NCI-H2029 (cell line): ENCODE measurements at regions not wholly inside any gene's neighbourhood (a gene's known extent, or its start where the extent isn't known, plus 50 kb on each side); places are given as distances from the start of the nearest gene placed in this dataset.
A peak's percentile ranks its signal among the peaks of the same experiment; 100 is the strongest.

Source experiments
- DNase-seq: peaks from one replicate; lab custom pipeline; 2025; lab: John Stamatoyannopoulos, UW

DNA sequence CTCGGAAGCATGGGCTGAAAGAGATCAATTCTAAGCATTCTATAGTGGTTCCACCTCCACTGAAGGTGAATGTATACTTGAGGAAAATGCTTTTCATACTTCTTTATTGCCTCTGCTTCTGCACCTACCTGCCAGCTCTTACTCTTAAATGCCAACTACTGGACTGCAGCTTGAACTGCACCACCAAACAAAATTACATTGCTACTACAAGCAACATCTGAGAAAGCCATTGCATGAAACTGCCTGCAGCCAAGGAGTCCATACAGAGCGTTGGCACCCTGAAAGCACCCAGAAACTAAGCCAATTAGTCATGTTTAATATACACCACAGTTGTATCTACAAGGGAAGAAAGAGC, 440.9 kb downstream of the BTBD3 start:
- no peak for DNase-seq

DNA sequence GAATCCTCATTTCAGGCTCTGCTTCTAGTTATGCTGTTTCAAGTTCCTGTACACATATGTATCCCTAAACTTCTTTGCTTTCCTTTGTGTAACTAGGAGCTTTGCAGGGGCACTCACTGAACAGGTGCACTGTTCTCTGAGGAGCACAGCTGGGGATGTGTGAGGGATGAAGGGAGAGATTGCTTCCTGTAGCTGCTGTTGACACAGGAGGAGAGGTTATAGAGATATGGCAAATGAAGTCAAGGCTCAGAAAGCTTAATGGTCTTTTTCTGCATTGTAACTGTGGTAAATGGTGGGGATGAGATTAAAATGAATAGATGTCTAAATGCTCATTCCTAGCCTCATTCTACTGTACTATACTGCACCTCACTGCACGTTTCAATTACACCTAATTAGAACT, 454.3 kb downstream of the BTBD3 start:
- DNase-seq: peak; percentile 73

DNA sequence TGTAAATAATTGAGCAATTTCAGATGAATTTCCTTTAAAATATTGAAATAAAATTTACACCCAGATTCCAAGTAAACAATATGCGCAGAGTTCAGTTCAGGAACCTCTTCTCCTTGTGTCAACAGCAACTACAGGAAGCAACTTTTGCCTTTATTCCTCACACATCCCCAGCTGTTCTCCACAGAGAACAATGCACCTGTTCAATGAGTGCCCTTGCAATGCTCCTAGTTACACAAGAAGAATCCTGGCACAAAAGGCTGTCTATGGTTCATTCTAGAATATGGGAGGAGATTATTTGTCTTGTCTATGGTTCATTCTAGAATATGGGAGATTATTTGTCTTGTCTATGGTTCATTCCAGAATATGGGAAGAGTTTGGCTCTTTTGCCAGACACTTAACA, 454.9 kb downstream of the BTBD3 start:
- peak; percentile 81 for DNase-seq

DNA sequence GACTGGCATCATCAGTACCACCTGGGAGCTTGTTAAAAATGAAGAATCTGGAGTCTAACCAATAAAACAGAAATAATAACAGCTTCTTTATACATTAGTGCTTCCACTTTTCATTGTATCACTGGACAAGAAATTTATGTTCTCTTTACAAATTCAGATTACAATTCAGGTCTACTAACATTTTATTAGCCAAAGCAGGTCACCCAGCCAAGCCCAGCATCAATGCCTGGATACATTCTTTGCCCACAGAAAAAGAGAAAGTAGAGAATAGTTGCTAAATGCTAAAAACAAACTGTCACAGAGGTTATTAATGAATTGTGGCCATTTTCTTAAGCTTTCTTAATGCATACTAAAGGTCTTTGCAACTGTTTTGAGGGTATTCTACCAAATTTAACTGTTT, 458.3 kb downstream of the BTBD3 start:
- no peak for DNase-seq

DNA sequence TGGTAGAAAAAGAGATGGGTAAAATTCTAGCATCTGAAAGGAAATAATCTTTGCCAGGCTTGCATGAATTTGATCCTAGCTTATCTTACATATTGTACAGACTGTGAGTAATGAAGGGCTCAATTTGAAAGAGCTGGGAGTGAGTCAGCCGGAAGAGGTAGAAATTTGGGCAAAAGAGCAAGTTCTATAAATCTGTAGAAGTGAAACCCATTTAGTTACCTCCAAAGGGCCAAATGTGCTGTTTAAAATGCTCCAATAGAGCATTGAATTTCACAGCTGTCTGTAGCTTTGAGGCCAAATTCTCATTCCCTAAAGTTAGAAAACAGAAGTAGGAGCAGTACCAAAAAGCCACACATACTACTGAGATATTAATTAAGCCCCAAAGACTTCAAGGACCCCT, 466.1 kb downstream of the BTBD3 start:
- no peak for DNase-seq

DNA sequence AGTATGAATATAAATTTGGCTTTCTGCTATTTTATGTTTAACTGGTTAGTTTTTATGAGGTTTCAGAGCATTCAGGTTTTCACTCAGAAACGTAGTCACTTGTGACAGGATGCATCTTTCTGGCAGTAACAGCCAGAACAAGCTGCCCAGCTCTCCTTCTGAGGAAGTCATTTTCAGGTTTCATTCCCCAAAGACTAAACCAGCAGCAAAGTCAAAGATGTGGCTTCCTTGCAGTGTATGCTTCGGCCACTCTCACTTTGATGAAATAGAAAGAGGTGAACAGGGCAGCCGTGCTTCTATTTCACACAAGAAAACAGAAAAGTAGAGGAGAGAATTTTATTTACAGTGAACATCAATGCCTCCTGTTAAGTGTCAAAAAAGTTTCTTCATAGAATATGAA, 469.1 kb downstream of the BTBD3 start:
- DNase-seq: no peak

DNA sequence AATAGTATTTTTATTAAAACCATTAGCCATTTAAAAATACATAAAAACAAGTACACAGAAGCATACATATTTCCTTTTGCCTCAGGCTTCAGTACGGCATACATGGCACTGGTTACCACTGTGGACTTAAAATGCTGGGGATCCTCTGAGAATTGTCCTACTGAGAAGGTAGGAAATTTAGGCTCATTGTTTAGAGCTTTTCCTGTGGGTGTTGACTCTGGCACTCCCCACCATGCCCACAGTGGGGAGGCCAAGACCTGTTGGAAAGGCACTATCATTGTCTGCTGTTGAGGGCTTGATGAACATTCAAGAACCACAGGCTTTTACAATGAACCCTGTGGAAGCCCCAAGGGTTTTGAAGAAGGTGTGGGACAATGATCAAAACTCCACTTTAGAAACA, 473.4 kb downstream of the BTBD3 start:
- DNase-seq: no peak

DNA sequence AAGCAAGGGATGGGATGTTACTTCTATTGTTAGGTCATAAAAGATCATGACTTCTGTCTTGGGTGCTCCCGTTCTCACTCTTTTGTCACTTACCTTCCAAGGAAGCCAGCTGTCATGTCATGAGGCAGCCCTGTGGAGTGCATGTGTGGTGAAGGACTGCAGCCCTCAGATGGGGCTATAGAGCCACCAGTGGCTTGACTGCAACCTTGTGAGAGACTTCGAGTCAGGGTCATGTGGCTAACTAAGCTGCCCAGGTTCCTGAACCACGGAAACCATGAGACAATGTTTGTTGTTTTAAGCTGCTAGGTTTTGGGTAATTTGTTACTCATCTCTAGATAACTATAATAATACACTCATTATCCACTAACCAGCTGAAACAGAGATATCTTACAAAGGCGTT, 477.1 kb downstream of the BTBD3 start:
- no peak for DNase-seq

DNA sequence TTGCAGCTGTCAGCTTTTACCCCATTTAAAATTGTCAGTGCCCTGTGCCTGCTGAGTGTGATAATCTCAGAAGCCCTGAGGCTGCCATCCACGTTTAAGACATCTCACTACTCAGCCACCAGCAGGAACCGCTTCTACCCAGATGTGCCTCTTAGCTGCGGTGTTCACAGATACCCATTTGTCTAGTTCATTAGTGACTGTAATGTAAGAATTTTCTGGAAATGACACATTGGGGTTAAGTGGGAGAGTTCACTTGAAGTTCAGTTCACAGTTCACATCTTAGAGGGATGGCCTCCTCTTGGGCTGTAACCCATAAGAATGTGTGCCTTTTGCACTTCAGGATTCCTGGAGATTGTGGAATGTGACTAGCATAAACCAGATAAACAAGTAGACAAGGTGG, 477.7 kb downstream of the BTBD3 start:
- no peak for DNase-seq

DNA sequence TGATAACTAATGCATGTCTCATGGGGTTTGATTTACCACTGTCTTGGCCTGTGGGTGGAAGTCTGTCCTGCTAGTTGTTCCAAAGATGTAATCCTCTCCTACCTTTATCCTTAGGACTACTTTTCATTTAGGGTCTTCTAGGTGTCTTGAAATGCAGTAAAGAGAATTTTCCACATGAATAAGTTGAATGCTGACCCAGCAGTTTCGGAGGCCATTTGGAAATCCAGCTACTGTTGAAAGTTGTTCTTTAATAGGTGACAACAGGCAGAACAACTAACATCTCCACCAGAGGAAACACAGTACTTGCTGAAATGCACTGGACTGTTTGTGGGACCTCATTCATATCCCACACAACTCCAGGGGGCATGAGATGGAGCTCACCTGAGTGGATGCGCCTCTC, 478.1 kb downstream of the BTBD3 start:
- DNase-seq: no peak

DNA sequence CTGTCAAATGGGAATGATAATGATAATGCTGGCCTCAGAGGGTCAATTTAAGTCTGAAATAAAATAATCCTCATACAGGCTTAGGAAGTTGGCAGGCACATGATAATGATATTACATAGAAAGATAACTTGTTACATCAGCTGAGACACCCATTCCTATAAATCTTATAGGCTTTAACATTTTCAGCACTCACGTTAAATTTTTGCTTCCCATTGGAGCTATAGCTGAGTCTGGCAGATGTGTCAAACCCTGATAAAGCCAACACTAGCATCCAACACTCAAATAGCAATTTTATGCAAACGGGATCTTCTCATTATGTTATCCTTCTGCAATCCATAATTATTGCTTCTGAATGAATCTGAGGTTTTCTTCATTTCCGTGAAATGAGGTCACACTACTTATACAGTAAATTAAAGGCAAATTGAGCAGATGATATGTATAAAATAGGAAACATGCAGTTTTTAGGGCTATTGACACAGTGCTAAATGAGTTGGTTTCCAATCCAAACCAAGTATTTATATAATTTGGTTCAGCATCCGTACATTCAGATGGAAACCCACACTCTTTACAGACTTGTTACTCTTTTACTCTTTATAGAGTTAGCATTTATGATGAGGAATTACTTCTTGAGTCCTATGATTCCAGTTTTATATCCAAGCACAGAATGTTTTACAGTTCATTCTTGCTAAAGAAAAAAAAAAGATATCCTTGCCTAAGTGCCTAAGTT, 481.6 kb downstream of the BTBD3 start:
- DNase-seq: no peak

DNA sequence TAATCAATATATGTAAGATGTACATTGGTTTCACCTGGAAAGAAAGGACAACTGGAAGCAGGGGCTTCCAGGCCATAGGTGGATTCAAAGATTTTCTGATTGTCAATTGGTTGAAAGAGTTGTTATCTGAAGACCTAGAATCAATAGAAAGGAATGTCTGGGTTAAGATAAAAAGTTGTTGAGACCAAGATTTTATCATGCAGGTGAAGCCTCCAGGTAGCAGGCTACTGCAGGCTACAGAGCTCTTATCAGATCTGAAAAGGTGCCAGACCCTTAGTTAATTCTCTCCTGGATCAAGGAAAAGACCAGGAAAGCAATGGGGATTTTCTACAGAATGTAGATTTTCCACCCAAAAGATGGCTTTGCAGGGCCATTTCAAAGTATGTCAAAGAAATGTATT, 487.2 kb downstream of the BTBD3 start:
- DNase-seq: no peak

DNA sequence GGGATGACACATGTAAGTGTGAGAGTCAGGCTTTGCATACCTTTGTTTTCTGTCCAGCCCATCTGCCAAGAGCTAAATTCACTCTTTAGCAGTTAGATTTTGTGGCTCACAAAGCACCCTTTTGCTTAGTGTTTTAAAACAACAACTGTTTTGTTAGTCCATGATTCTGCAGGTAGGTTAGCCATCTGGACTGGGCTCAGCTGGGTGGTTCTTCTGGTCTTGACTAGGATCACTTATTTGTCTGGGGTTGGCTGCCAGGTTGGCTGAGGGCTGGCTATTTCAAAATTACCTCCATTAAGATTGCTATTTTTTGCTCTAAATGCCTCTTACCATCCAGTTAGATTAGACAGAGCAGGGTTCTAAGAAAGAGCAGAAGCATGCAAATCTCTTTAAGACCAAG, 489.3 kb downstream of the BTBD3 start:
- DNase-seq: no peak

DNA sequence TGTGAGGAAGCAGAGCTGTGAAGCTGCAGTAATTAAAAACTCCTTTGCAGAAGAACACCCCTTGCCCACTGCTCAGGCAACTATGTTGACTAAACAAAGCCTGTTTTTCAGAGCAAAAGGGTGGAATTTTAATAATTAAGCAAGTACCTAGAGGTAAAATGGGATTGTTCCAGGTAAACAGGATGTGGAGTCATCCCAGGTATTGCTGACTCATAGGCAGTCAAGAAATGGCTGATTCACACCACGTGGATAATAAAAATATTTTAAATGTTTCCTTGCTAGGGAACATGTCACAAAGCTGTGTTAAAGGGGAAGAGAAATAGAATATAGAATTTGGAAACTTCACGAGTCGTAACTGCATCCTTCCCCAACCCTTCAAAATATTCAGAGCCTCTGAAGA, 491.8 kb downstream of the BTBD3 start:
- DNase-seq: no peak

DNA sequence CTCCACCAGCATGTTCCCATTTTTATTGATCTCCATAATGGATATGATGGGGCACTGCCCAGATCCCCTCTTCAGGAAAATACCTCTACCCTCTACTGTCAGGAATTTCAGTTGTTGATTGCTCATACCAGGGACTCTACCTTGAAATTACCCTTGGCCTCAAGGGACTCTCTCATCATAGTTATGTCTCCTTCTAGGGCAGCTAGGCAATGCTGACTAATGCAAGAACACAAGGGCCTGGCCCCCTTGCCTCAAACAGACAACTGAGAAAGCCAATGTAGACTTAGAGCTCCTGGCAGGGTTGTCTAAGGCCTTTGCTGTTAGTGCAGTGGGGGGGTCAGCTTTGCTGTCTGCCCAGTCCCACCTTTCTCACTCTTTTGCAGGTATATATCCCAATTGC, 493.1 kb downstream of the BTBD3 start:
- no peak for DNase-seq

DNA sequence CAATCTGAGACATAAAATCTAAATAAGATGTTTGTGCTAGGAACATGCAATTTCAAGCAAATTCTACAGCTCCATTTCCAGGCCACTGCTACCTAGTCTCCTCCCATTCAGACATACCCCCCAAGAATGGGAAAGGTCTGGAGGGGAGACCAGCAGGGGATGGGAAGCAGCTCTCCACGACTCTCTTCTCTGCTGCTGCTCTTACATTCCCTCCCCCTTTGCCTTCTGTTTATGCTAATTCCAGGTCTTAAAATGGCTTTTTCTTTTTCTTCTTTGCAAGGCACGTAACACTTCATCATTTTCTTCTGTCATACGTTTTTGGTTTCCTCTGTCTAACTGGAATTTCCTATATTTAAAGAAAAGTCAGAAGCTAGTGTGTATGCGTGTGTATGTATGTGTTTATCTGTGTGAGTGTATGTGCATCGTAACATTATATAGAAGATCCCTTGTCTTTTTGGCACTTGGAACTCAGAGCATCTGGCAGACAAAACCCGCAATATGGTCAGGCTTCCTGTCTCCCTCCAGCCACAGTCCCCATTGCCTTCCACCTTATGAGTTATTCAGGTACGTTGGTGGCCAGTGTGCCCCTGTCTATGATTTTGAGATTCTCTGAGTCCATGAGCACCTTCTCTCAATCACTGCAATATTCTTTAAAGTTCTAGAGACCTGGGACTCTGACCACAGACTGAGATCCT, 493.7 kb downstream of the BTBD3 start:
- DNase-seq: no peak

DNA sequence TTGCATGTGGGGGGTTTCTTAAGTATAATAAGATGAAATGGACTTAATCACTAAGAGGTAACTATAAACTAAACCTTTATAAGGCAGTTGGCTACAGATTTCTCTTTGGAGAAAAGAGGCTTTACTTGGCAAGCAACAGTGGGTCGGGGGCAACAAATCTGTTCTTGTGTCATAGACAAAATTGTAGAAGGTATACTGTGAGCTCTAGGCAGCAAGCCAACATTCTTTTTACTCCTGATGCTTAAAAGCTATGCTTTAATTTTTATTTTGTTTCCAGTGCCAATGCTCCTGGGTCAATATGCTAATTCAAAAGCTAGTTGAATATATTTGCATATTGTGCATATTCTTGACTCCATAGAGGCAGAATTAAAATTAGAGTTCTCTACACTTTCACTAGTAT, 495.4 kb downstream of the BTBD3 start:
- no peak for DNase-seq

DNA sequence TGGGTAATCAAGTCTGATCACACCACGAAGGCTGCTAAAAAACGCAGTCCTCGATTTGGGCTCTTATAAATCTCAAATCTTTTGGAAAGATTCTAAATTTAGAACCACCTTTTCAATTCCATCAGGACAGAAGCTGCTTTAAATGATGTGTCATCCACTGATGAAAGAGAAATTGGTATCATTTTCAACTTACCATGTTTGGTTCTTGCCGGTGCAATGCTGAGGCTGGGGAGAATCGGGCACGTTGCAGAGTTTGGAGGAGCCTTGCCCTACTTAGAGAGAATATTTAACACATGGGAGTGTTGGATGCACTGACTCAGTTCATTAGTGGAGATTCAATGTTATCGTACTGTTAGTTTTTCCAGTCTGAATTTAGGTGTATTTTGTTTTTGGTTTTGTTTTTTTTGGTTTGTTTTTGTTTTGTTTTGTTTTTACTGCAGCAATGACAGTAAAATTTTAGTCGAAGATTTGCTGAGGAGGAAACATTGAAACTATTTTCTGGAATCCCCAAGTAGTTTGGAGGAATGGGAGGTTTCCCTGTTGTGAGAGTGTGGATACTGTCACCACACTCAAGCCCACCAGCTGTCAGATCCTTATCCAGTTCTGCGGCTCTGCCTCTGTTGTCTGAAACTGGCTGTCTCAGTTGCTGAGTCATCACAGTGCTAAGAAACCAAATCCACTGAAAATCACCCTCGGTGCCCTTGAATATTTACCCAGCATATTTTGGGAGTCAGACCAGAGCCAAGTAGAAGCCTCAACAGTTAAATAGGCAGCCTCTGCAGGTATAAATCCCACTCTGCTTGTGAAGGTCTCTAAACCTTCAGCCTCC, 497.0 kb downstream of the BTBD3 start:
- no peak for DNase-seq

DNA sequence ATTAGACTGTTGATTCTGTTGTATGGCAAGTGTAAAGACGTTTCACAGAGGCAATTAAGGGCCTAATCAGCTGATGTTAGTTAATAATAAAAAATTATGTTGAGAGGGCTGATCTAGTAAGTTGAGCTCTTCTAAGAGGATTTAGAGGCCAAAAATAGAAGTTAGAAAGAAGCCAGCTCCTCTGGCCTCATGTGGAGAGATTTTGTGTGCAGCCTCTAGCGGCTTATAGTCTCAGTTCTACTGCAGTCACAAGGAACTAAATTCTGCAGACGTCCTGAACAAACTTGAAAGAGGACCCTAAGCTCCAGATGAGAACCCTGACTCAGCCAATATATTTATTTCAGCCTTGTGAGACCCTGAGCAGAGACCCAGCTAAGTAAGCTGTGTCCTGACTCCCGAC, 498.6 kb downstream of the BTBD3 start:
- no peak for DNase-seq

DNA sequence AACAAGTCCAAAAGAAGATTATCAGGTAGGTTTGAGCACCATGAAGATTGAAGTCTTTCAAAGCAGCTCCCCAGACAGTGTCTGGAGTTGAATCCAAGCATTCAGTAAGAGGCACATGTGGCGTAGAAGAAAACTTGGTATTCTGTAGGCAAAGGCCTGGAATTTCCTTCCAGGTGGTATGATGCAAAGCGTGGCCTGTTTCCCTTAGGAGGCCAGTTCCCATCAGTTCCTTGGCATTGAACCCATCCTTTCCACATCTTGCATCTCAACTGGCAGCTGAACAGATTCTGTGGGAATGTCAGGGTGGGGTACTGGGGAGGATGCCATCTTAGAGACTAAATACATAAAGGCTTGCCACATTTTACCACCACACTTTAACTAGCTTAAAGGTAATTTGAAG, 516.0 kb downstream of the BTBD3 start:
- DNase-seq: no peak

DNA sequence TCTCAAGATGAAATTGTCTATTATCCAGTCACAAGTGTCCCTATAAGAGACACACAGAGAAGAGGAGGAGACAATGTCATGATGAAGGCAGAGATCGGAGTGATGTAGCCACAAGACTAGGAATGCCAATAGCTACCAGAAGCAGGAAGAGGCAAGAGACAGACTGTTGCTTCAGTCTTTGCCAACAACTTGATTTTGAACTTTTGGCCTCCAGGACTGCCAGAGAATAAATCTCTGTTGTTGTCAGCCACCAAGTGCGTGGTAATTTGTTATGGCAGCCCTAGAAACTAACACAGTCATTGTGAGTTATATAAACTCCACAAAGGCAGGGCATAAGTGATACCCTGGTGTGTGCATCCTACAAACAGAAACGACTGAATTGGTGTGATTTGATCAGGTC, 517.0 kb downstream of the BTBD3 start:
- DNase-seq: no peak

DNA sequence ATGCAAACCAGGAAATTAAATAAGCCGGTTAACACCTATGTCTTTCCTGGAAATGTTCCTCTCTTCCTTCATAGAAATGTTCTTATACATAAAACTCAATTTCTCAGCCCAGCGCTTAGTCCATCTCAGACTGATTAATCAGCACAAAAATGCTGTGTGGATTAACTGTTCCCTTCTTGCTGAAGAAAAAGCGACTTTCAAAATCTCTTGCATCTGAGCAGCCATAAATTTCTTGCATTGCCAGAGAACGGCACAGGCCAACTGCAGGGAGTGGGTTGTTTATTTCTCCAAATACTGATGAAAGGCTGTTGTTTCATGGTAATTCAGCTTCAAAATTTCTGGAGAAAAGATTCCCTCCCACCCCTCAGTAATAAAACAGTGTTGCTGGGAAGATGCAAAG, 517.6 kb downstream of the BTBD3 start:
- no peak for DNase-seq

DNA sequence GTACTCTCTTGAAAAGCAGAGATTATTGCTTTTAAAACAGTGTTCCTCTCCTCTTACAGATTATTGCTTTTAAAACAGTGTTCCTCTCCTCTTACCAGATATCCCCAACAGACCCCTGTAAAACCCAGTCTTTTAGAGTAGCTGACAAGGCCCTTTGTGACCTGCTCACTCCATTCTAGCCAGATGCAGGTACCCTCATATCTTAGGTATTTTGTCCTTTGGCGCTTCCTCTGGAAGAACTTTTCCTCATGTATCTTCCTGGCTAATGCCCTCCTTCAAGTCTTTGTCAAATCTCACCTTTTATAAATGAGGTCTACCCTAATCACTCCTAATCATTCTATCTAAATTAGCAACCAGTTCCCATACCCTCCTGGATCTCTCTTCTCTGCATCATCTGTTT, 536.0 kb downstream of the BTBD3 start:
- DNase-seq: no peak
